ENCODE measurements at regions not wholly inside any gene's neighbourhood (a gene's known extent, or its start where the extent isn't known, plus 50 kb on each side); places are given as distances from the start of the nearest gene placed in this dataset.

GRCh38 chr6:133644892-133645619, 243.9 kb upstream of the TCF21 start:
- TF ChIP-seq CTCF (IDR thresholded peaks at IDR 0.05) (no peak), RELA (CRISPR knock-in tag; IDR thresholded peaks at IDR 0.05; ENCODE audit: borderline replicate concordance) (no peak), NR1H2 (CRISPR knock-in tag; IDR thresholded peaks at IDR 0.05) (no peak), TEAD1 (CRISPR knock-in tag; IDR thresholded peaks at IDR 0.05) (no peak), JUN (CRISPR knock-in tag; IDR thresholded peaks at IDR 0.05) (no peak), SP1 (CRISPR knock-in tag; conservative IDR thresholded peaks at IDR 0.05) (no peak), ZBTB21 (CRISPR knock-in tag; IDR thresholded peaks at IDR 0.05; ENCODE audit: borderline replicate concordance) (no peak), MYBL2 (CRISPR knock-in tag; IDR thresholded peaks at IDR 0.05) (no peak), ELF4 (CRISPR knock-in tag; IDR thresholded peaks at IDR 0.05; ENCODE audit: low read depth) (no peak), ZNF121 (CRISPR knock-in tag; IDR thresholded peaks at IDR 0.05) (no peak)
- TF ChIP-seq, protein P1, sequence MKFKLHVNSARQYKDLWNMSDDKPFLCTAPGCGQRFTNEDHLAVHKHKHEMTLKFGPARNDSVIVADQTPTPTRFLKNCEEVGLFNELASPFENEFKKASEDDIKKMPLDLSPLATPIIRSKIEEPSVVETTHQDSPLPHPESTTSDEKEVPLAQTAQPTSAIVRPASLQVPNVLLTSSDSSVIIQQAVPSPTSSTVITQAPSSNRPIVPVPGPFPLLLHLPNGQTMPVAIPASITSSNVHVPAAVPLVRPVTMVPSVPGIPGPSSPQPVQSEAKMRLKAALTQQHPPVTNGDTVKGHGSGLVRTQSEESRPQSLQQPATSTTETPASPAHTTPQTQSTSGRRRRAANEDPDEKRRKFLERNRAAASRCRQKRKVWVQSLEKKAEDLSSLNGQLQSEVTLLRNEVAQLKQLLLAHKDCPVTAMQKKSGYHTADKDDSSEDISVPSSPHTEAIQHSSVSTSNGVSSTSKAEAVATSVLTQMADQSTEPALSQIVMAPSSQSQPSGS (CRISPR knock-in tag; IDR thresholded peaks at IDR 0.05; ENCODE audit: borderline replicate concordance, low read depth) = no peak
- TF ChIP-seq, protein P2, sequence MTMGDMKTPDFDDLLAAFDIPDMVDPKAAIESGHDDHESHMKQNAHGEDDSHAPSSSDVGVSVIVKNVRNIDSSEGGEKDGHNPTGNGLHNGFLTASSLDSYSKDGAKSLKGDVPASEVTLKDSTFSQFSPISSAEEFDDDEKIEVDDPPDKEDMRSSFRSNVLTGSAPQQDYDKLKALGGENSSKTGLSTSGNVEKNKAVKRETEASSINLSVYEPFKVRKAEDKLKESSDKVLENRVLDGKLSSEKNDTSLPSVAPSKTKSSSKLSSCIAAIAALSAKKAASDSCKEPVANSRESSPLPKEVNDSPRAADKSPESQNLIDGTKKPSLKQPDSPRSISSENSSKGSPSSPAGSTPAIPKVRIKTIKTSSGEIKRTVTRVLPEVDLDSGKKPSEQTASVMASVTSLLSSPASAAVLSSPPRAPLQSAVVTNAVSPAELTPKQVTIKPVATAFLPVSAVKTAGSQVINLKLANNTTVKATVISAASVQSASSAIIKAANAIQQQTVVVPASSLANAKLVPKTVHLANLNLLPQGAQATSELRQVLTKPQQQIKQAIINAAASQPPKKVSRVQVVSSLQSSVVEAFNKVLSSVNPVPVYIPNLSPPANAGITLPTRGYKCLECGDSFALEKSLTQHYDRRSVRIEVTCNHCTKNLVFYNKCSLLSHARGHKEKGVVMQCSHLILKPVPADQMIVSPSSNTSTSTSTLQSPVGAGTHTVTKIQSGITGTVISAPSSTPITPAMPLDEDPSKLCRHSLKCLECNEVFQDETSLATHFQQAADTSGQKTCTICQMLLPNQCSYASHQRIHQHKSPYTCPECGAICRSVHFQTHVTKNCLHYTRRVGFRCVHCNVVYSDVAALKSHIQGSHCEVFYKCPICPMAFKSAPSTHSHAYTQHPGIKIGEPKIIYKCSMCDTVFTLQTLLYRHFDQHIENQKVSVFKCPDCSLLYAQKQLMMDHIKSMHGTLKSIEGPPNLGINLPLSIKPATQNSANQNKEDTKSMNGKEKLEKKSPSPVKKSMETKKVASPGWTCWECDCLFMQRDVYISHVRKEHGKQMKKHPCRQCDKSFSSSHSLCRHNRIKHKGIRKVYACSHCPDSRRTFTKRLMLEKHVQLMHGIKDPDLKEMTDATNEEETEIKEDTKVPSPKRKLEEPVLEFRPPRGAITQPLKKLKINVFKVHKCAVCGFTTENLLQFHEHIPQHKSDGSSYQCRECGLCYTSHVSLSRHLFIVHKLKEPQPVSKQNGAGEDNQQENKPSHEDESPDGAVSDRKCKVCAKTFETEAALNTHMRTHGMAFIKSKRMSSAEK (CRISPR knock-in tag; IDR thresholded peaks at IDR 0.05; ENCODE audit: borderline replicate concordance) = no peak
